Astrocyte (in vitro differentiated cells and primary cell): ENCODE measurements at regions not wholly inside any gene's neighbourhood (a gene's known extent, or its start where the extent isn't known, plus 50 kb on each side); places are given as distances from the start of the nearest gene placed in this dataset.

Source experiments
- CTCF ChIP-seq: IDR thresholded peaks from 2 replicates; pipeline ENCODE4 v1.5.1; 2011; ENCODE audit warnings: low read depth, mild to moderate bottlenecking, inconsistent platforms, low read length, moderate library complexity; ENCODE audit not compliant: insufficient read depth
- EZH2 ChIP-seq: IDR thresholded peaks from 2 replicates; pipeline ENCODE4 v1.6.1; 2012; ENCODE audit warnings: mild to moderate bottlenecking, low read length, inconsistent platforms; ENCODE audit not compliant: insufficient read depth

DNA sequence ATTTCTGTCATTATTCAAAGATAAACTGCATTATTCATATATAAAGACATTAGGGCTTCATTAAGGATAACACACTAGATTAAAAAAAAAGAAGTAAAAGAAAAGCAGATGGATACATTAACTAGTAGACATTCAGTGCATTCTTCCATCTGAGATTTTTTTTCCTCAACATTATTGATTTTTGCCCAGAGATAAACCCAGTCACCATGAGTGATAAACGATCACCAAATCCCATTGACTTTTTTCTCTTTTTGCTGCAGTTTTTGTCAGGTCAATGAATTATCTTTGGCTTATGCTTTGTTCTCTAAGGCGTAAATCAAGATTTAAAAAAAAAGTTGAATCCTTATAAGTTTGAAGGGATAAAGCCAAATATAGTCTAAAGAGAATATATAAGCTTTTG lies 925.0 kb downstream of the GBE1 start:
- TF ChIP-seq CTCF (no peak), EZH2 (no peak)
